Astrocyte (in vitro differentiated cells and primary cell): ENCODE measurements at regions not wholly inside any gene's neighbourhood (a gene's known extent, or its start where the extent isn't known, plus 50 kb on each side); places are given as distances from the start of the nearest gene placed in this dataset.

Experiments used
- DNase-seq: peaks from one replicate; pipeline ENCODE4 v3.0.0-alpha.2; 2010; ENCODE audit warnings: low read depth
- FAIRE-seq: peaks from 2 replicates; lab custom pipeline; 2011; peaks lifted over from hg19 to GRCh38; lab: Jason Lieb, UNC
- H2AFZ ChIP-seq: 2 replicates; pipeline ENCODE4 v1.6.0; 2012; ENCODE audit warnings: low read depth, low read length, inconsistent platforms
- H3K27ac ChIP-seq: 2 replicates; pipeline ENCODE4 v1.5.1; 2011; ENCODE audit warnings: low read depth, low read length, inconsistent platforms
- H3K27me3 ChIP-seq: 2 replicates; pipeline ENCODE4 v1.6.0; 2011; ENCODE audit warnings: low read length, inconsistent platforms; ENCODE audit not compliant: insufficient read depth
- H3K36me3 ChIP-seq: 2 replicates; pipeline ENCODE4 v1.5.1; 2011; ENCODE audit warnings: low read length, inconsistent platforms; ENCODE audit not compliant: insufficient read depth
- H3K4me1 ChIP-seq: 2 replicates; pipeline ENCODE4 v1.5.1; 2011; ENCODE audit warnings: low read length, inconsistent platforms; ENCODE audit not compliant: insufficient read depth
- H3K4me2 ChIP-seq: 2 replicates; pipeline ENCODE4 v1.6.0; 2012; ENCODE audit warnings: low read length, inconsistent platforms
- H3K4me3 ChIP-seq: 2 replicates; pipeline ENCODE4 v1.5.1; 2011; ENCODE audit warnings: low read depth, mild to moderate bottlenecking, low read length, inconsistent platforms; ENCODE audit not compliant: insufficient read depth
- H3K79me2 ChIP-seq: 2 replicates; pipeline ENCODE4 v1.6.0; 2012; ENCODE audit warnings: mild to moderate bottlenecking, low read length, inconsistent platforms; ENCODE audit not compliant: insufficient read depth
- H3K9ac ChIP-seq: 2 replicates; pipeline ENCODE4 v1.6.0; 2012; ENCODE audit warnings: mild to moderate bottlenecking, low read length, inconsistent platforms
- H3K9me3 ChIP-seq: 2 replicates; pipeline ENCODE4 v1.5.1; 2012; ENCODE audit warnings: low read depth, mild to moderate bottlenecking, low read length, inconsistent platforms; ENCODE audit not compliant: insufficient read depth
- H4K20me1 ChIP-seq: 2 replicates; pipeline ENCODE4 v1.6.0; 2012; ENCODE audit warnings: low read length, inconsistent platforms; ENCODE audit not compliant: insufficient read depth
- H3K27ac Mint-ChIP-seq: one replicate; pipeline ENCODE4 v1.8.0; 2021; ENCODE audit warnings: mild to moderate bottlenecking, mixed read lengths; ENCODE audit not compliant: unreplicated experiment
- H3K27me3 Mint-ChIP-seq: one replicate; pipeline ENCODE4 v1.8.0; 2021; ENCODE audit warnings: low read depth, mixed read lengths; ENCODE audit not compliant: unreplicated experiment
- H3K36me3 Mint-ChIP-seq: one replicate; pipeline ENCODE4 v1.8.0; 2021; ENCODE audit warnings: low read depth, mixed read lengths; ENCODE audit not compliant: unreplicated experiment
- H3K4me1 Mint-ChIP-seq: one replicate; pipeline ENCODE4 v1.8.0; 2021; ENCODE audit warnings: low read depth, mixed read lengths; ENCODE audit not compliant: unreplicated experiment
- H3K4me3 Mint-ChIP-seq: one replicate; pipeline ENCODE4 v1.8.0; 2021; ENCODE audit warnings: mild to moderate bottlenecking, moderate library complexity, mixed read lengths; ENCODE audit not compliant: unreplicated experiment
- H3K9me3 Mint-ChIP-seq: one replicate; pipeline ENCODE4 v1.8.0; 2021; ENCODE audit warnings: mild to moderate bottlenecking, mixed read lengths; ENCODE audit not compliant: unreplicated experiment
- EZH2 ChIP-seq: IDR thresholded peaks from 2 replicates; pipeline ENCODE4 v1.6.1; 2012; ENCODE audit warnings: mild to moderate bottlenecking, low read length, inconsistent platforms; ENCODE audit not compliant: insufficient read depth
- TF ChIP-seq, protein P1 (sequence below): IDR thresholded peaks from 2 replicates; pipeline ENCODE4 v1.5.1; 2011; ENCODE audit warnings: low read depth, mild to moderate bottlenecking, inconsistent platforms, low read length, moderate library complexity; ENCODE audit not compliant: insufficient read depth

DNA sequence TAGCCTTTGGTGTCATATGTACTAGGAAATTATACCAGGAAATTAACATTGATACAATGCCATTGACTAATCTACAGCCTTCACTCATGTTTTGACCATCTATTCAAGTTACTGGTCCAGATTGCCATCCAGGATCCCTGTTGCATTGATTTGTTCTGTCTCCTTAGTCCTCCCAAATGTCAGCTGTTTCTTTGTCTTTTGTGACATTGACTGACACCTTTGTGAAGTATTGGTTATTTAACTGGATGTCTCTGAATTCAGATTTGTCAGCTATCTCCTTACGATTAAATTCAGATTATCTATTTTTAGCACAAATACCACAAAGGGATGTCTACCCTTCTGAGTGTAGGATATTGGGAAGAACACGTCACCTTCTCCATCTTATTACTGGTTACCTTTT, 73.7 kb upstream of the CTNND2 start:
- Histone ChIP-seq H3K79me2 (no peaks in the 10 kb centered on the region), H3K4me3 (no peak overlapping the region), H3K9me3 (no peaks in the 10 kb centered on the region), H3K4me1 (no peaks in the 10 kb centered on the region), H3K4me2 (no peak overlapping the region), H3K27ac (no peak overlapping the region), H2AFZ (no peak overlapping the region), H3K36me3 (no peaks in the 10 kb centered on the region), H3K27me3 (no peaks in the 10 kb centered on the region), H3K9ac (no peak overlapping the region), H4K20me1 (no peaks in the 10 kb centered on the region)
- FAIRE-seq (no peak), DNase-seq (no peak)
- Mint-ChIP-seq H3K4me1 (no peaks in the 10 kb centered on the region), H3K27me3 (no peaks in the 10 kb centered on the region), H3K27ac (no peak overlapping the region), H3K9me3 (peaks cover 3% of the 10 kb centered on the region), H3K36me3 (no peaks in the 10 kb centered on the region), H3K4me3 (no peak overlapping the region)
- TF ChIP-seq, protein P1, sequence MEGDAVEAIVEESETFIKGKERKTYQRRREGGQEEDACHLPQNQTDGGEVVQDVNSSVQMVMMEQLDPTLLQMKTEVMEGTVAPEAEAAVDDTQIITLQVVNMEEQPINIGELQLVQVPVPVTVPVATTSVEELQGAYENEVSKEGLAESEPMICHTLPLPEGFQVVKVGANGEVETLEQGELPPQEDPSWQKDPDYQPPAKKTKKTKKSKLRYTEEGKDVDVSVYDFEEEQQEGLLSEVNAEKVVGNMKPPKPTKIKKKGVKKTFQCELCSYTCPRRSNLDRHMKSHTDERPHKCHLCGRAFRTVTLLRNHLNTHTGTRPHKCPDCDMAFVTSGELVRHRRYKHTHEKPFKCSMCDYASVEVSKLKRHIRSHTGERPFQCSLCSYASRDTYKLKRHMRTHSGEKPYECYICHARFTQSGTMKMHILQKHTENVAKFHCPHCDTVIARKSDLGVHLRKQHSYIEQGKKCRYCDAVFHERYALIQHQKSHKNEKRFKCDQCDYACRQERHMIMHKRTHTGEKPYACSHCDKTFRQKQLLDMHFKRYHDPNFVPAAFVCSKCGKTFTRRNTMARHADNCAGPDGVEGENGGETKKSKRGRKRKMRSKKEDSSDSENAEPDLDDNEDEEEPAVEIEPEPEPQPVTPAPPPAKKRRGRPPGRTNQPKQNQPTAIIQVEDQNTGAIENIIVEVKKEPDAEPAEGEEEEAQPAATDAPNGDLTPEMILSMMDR, result no peak
- no peak for TF ChIP-seq EZH2

DNA sequence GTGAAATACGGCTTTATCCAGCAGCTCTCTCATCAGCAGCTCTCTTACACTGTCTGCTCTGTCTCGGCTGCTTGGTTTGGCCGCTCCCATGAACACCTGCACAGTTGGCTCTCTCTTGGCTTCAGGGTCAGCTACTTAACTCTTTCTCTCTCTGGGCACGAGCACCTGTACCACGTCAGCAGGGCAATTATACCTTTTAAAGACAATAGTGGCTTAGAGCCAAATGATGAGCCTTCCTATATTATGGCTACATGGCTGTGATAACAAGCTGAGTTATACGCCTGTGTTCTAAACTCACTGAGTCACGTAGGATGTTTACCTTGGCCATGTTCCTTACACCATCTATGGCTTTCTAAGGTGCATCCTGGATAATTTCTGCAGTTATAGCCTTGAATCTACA, 69.2 kb upstream of the CTNND2 start:
- Mint-ChIP-seq H3K9me3 (no peaks in the 10 kb centered on the region), H3K27ac (no peak overlapping the region), H3K4me3 (no peak overlapping the region), H3K27me3 (no peaks in the 10 kb centered on the region), H3K36me3 (no peaks in the 10 kb centered on the region), H3K4me1 (no peaks in the 10 kb centered on the region)
- Histone ChIP-seq H3K27me3 (no peaks in the 10 kb centered on the region), H4K20me1 (no peaks in the 10 kb centered on the region), H3K36me3 (no peaks in the 10 kb centered on the region), H3K79me2 (no peaks in the 10 kb centered on the region), H3K4me3 (no peak overlapping the region), H3K9me3 (no peaks in the 10 kb centered on the region), H2AFZ (no peak overlapping the region), H3K4me2 (no peak overlapping the region), H3K27ac (no peak overlapping the region), H3K9ac (no peak overlapping the region), H3K4me1 (no peaks in the 10 kb centered on the region)
- no peak for DNase-seq
- FAIRE-seq, result no peak
- TF ChIP-seq, protein P1, result no peak
- no peak for TF ChIP-seq EZH2

DNA sequence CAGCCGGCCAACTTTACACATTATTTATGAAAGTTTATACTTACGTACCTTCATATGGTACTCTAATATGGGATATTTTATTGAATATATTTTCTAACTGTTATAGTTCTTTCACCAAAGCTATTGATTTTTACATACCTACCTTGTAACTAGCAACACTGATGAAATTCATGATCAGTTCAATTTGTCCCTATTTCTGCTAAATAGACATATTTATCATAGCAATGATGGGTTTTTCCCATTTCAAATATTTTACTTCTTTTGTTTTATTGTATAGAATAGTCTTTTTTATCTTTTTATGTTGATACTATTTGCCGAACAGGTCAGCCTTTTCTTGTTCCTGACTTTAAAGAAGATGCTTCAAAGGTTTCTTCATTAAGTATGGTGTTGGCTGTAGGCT, 59.0 kb upstream of the CTNND2 start:
- H3K4me3 ChIP-seq, result no peak overlapping the region
- no peaks in the 10 kb centered on the region for H3K27me3 Mint-ChIP-seq
- H3K36me3 Mint-ChIP-seq, result no peaks in the 10 kb centered on the region
- H3K27ac ChIP-seq, result no peak overlapping the region
- no peak overlapping the region for H3K4me2 ChIP-seq
- no peaks in the 10 kb centered on the region for H3K36me3 ChIP-seq
- DNase-seq, result no peak
- H3K9me3 Mint-ChIP-seq, result no peaks in the 10 kb centered on the region
- no peak for FAIRE-seq
- no peak for TF ChIP-seq EZH2
- TF ChIP-seq, protein P1, result no peak
- H3K27me3 ChIP-seq, result no peaks in the 10 kb centered on the region
- H3K9ac ChIP-seq, result no peak overlapping the region
- no peaks in the 10 kb centered on the region for H4K20me1 ChIP-seq
- H2AFZ ChIP-seq, result no peak overlapping the region
- no peaks in the 10 kb centered on the region for H3K4me1 ChIP-seq
- no peaks in the 10 kb centered on the region for H3K79me2 ChIP-seq
- H3K4me3 Mint-ChIP-seq, result no peak overlapping the region
- no peaks in the 10 kb centered on the region for H3K9me3 ChIP-seq
- no peak overlapping the region for H3K27ac Mint-ChIP-seq
- H3K4me1 Mint-ChIP-seq, result no peaks in the 10 kb centered on the region
